Medulla oblongata (tissue), 1 donor: ENCODE measurements at regions not wholly inside any gene's neighbourhood (a gene's known extent, or its start where the extent isn't known, plus 50 kb on each side); places are given as distances from the start of the nearest gene placed in this dataset.
"Not testable (repeated sequence)": the region's sequence is repeated elsewhere in the genome, so short reads cannot be mapped to it uniquely, and the experiment has no call there.

Experiments used
- DNase-seq: peaks from one replicate; pipeline ENCODE4 v3.0.0-alpha.2; 2015; ENCODE audit errors: extremely low spot score

GRCh38 chr10:23493711-23494110, 54.8 kb downstream of the OTUD1 start:
- no peak for DNase-seq

GRCh38 chr10:23496727-23497126, 57.9 kb downstream of the OTUD1 start:
- peak; percentile 14 for DNase-seq

- DNase-seq = no peak
These were observed 60.7 kb downstream of the OTUD1 start for GRCh38 chr10:23499372-23500132.

- no peak for DNase-seq
These were observed 67.1 kb downstream of the OTUD1 start for GRCh38 chr10:23505797-23506465.

- DNase-seq = no peak
These were observed 73.6 kb downstream of the OTUD1 start for GRCh38 chr10:23512355-23513058.

- not testable (repeated sequence) for DNase-seq
These were observed 74.7 kb downstream of the OTUD1 start for GRCh38 chr10:23513621-23514020.

GRCh38 chr10:23514321-23514720, 75.4 kb downstream of the OTUD1 start:
- DNase-seq = no peak

- peak; percentile 53 for DNase-seq
These were observed 77.7 kb downstream of the OTUD1 start for GRCh38 chr10:23516530-23516929.

GRCh38 chr10:23517155-23517554, 78.3 kb downstream of the OTUD1 start:
- no peak for DNase-seq

GRCh38 chr10:23521735-23522134, 82.9 kb downstream of the OTUD1 start:
- DNase-seq = no peak

GRCh38 chr10:23522345-23522744, 83.5 kb downstream of the OTUD1 start:
- DNase-seq = no peak

GRCh38 chr10:23523251-23523650, 84.4 kb downstream of the OTUD1 start:
- no peak for DNase-seq

- peak; percentile 71 for DNase-seq
These were observed 86.5 kb downstream of the OTUD1 start for GRCh38 chr10:23525406-23525805.

GRCh38 chr10:23528419-23528818, 89.5 kb downstream of the OTUD1 start:
- DNase-seq = no peak

- no peak for DNase-seq
These were observed 90.8 kb downstream of the OTUD1 start for GRCh38 chr10:23529625-23530024.

GRCh38 chr10:23530079-23530478, 91.2 kb downstream of the OTUD1 start:
- no peak for DNase-seq

GRCh38 chr10:23533212-23533611, 94.3 kb downstream of the OTUD1 start:
- DNase-seq = no peak

- DNase-seq = no peak
These were observed 95.5 kb downstream of the OTUD1 start for GRCh38 chr10:23534326-23534725.

GRCh38 chr10:23534761-23535160, 95.9 kb downstream of the OTUD1 start:
- no peak for DNase-seq

GRCh38 chr10:23535381-23535780, 96.5 kb downstream of the OTUD1 start:
- DNase-seq = no peak

- DNase-seq = no peak
These were observed 100.1 kb downstream of the OTUD1 start for GRCh38 chr10:23538968-23539367.

GRCh38 chr10:23540401-23541030, 101.6 kb downstream of the OTUD1 start:
- DNase-seq = peak; percentile 56
